Prostate gland (tissue), 2 donors: ENCODE measurements at regions not wholly inside any gene's neighbourhood (a gene's known extent, or its start where the extent isn't known, plus 50 kb on each side); places are given as distances from the start of the nearest gene placed in this dataset.

Source experiments
- CTCF ChIP-seq, 4 experiments: fragments of 200-600 bp in 2 of 4; fragments of 450-650 bp in 2 of 4; sonication (generic) in 2 of 4; IDR thresholded peaks; 1 replicate in 3 of 4; 2 replicates in 1 of 4; pipeline ENCODE4 v1.5.1; 2016 to 2019; ENCODE audit warnings: antibody characterized with exemption in 4 of 4, mild to moderate bottlenecking in 2 of 4, moderate library complexity in 2 of 4
- POLR2A ChIP-seq: fragments of 450-650 bp; IDR thresholded peaks from one replicate; pipeline ENCODE4 v1.6.1; 2016; ENCODE audit warnings: antibody characterized with exemption, mild to moderate bottlenecking
- POLR2AphosphoS5 ChIP-seq: sonication (generic); formaldehyde crosslinking; IDR thresholded peaks from one replicate; pipeline ENCODE4 v1.6.1; 2017; ENCODE audit warnings: antibody characterized with exemption

DNA sequence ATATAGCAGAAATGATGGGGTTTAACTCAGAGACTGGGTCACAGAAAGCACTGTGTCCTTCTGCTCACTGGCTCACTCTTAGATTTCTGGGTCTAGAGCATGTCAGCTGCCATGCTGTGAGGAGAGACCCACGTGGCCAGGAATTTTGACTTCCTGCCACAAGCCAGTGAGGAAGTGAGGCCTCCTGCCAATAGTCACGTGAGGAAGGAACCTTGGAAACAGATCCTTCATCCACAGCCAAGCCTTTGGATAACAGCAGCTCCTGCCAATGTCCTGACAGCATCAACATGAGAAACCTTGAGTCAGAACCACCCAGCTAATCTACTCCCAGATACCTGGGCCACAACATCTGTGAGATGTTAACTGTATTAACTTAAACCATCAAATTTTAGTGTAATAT, 114.5 kb upstream of the PLPPR5 start:
- no peak for TF ChIP-seq CTCF (IDR thresholded peaks at IDR 0.05)
- no peak for TF ChIP-seq POLR2AphosphoS5
- no peak for TF ChIP-seq POLR2A
